BJ (cell line): ENCODE measurements at regions not wholly inside any gene's neighbourhood (a gene's known extent, or its start where the extent isn't known, plus 50 kb on each side); places are given as distances from the start of the nearest gene placed in this dataset.

Experiments used
- CTCF ChIA-PET: fragments of 350-600 bp; formaldehyde crosslinking; extraction: SDS; loops from one replicate; lab custom pipeline; 2021; ENCODE audit warnings: antibody characterized with exemption, inconsistent platforms; lab: Yijun Ruan, JAX
- POLR2A ChIA-PET: fragments of 300-600 bp; sonication (Branson Sonifier 250); formaldehyde crosslinking; extraction: SDS; loops from one replicate; lab custom pipeline; 2021; ENCODE audit warnings: antibody characterized with exemption; lab: Charles Lee
- DNase-seq: peaks from one replicate; pipeline ENCODE4 v3.0.0-alpha.2; 2011; ENCODE audit warnings: low read depth
- H3K27me3 ChIP-seq: 2 replicates; pipeline ENCODE4 v1.6.0; 2011; ENCODE audit warnings: low read length; ENCODE audit not compliant: control insufficient read depth, insufficient read depth
- H3K36me3 ChIP-seq: 2 replicates; pipeline ENCODE4 v1.5.1; 2011; ENCODE audit warnings: low read length; ENCODE audit not compliant: control insufficient read depth, insufficient read depth
- H3K4me3 ChIP-seq: 2 replicates; pipeline ENCODE4 v1.5.1; 2011; ENCODE audit warnings: low read depth, mild to moderate bottlenecking, control low read depth, low read length
- TF ChIP-seq, protein P1 (sequence below): IDR thresholded peaks from 2 replicates; pipeline ENCODE4 v1.5.1; 2011; ENCODE audit warnings: low read depth, mild to moderate bottlenecking, control low read depth, inconsistent platforms, low read length, moderate library complexity; ENCODE audit not compliant: insufficient read depth

DNA sequence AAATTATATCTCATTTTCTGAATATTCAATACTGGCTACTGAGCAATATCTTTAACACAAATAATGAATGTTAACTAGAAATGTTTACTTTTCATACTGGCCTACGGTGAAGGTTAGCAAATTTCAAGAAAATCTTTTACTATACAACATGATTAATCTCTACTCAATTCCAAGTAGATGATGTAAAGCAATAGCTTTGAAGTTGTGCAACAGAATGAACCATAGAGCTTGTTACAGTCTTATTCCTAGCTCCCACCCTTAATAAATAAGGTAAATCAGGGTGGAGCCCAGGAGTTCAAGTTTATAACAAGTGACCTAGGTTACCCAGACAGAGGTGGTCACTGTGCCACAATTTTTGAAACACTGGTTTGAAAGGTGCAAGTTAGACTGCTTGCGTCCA, 1678.1 kb downstream of the KCNT2 start:
- ChIA-PET CTCF (interaction anchor here (1.7 kb wide), 1 partner anchor 12 kb away, joined by 6 read pairs; no protein-coding TSS in a partner anchor), POLR2A (no interaction called here)
- no peak for DNase-seq
- H3K27me3 ChIP-seq, result no peaks in the 10 kb centered on the region
- no peaks in the 10 kb centered on the region for H3K36me3 ChIP-seq
- H3K4me3 ChIP-seq, result no peak overlapping the region
- TF ChIP-seq, protein P1, sequence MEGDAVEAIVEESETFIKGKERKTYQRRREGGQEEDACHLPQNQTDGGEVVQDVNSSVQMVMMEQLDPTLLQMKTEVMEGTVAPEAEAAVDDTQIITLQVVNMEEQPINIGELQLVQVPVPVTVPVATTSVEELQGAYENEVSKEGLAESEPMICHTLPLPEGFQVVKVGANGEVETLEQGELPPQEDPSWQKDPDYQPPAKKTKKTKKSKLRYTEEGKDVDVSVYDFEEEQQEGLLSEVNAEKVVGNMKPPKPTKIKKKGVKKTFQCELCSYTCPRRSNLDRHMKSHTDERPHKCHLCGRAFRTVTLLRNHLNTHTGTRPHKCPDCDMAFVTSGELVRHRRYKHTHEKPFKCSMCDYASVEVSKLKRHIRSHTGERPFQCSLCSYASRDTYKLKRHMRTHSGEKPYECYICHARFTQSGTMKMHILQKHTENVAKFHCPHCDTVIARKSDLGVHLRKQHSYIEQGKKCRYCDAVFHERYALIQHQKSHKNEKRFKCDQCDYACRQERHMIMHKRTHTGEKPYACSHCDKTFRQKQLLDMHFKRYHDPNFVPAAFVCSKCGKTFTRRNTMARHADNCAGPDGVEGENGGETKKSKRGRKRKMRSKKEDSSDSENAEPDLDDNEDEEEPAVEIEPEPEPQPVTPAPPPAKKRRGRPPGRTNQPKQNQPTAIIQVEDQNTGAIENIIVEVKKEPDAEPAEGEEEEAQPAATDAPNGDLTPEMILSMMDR, result no peak

- Histone ChIP-seq H3K36me3 (no peaks in the 10 kb centered on the region), H3K27me3 (no peaks in the 10 kb centered on the region), H3K4me3 (no peak overlapping the region)
- peak; percentile 10 for DNase-seq
- CTCF ChIA-PET, result interaction anchor here (1.7 kb wide), 1 partner anchor 11 kb away, joined by 6 read pairs; no protein-coding TSS in a partner anchor
- TF ChIP-seq, protein P1, result no peak
- POLR2A ChIA-PET, result no interaction called here
Measured at GRCh38 chr1:194929357-194929756, 1678.9 kb downstream of the KCNT2 start.

- DNase-seq, result no peak
- H3K36me3 ChIP-seq, result no peaks in the 10 kb centered on the region
- TF ChIP-seq, protein P1, result no peak
- ChIA-PET CTCF (interaction anchor here (1.5 kb wide), 1 partner anchor 11 kb away, joined by 6 read pairs; no protein-coding TSS in a partner anchor), POLR2A (no interaction called here)
- no peaks in the 10 kb centered on the region for H3K27me3 ChIP-seq
- H3K4me3 ChIP-seq, result no peak overlapping the region
Measured at GRCh38 chr1:194919146-194919545, 1689.1 kb downstream of the KCNT2 start.

- TF ChIP-seq, protein P1, result no peak
- ChIA-PET CTCF (interaction anchor here (1.5 kb wide), 1 partner anchor 12 kb away, joined by 6 read pairs; no protein-coding TSS in a partner anchor), POLR2A (no interaction called here)
- H3K27me3 ChIP-seq, result no peaks in the 10 kb centered on the region
- H3K36me3 ChIP-seq, result no peaks in the 10 kb centered on the region
- DNase-seq, result no peak
- no peak overlapping the region for H3K4me3 ChIP-seq
Measured at GRCh38 chr1:194917769-194918168, 1690.5 kb downstream of the KCNT2 start.

- TF ChIP-seq, protein P1, result no peak
- POLR2A ChIA-PET, result no interaction called here
- Histone ChIP-seq H3K4me3 (no peak overlapping the region), H3K36me3 (no peaks in the 10 kb centered on the region), H3K27me3 (no peaks in the 10 kb centered on the region)
- DNase-seq, result peak; percentile 10
- CTCF ChIA-PET, result no interaction called here
Measured at GRCh38 chr1:194908643-194909042, 1699.6 kb downstream of the KCNT2 start.
